ENCODE measurements at regions not wholly inside any gene's neighbourhood (a gene's known extent, or its start where the extent isn't known, plus 50 kb on each side); places are given as distances from the start of the nearest gene placed in this dataset.

- no peak for DNase-seq (ENCODE audit: low read depth in 4 of 4, low spot score in 3 of 4)
Observed at GRCh38 chr20:50297498-50298376, 107.1 kb downstream of the CEBPB start.

- no peak for DNase-seq (ENCODE audit: low read depth in 4 of 4, low spot score in 3 of 4)
Observed at GRCh38 chr20:50298554-50299324, 108.1 kb downstream of the CEBPB start.

GRCh38 chr20:50299325-50299629 is 108.6 kb downstream of the CEBPB start:
- no peak for DNase-seq (ENCODE audit: low read depth in 4 of 4, low spot score in 3 of 4)

GRCh38 chr20:50301165-50301564 is 110.5 kb downstream of the CEBPB start:
- no peak for DNase-seq (ENCODE audit: low read depth in 4 of 4, low spot score in 3 of 4)

GRCh38 chr20:50301712-50302111 is 111.1 kb downstream of the CEBPB start:
- DNase-seq (ENCODE audit: low read depth in 4 of 4, low spot score in 3 of 4) = no peak

GRCh38 chr20:50302341-50303057 is 111.9 kb downstream of the CEBPB start:
- DNase-seq (ENCODE audit: low read depth in 4 of 4, low spot score in 3 of 4) = no peak

- no peak for DNase-seq (ENCODE audit: low read depth in 4 of 4, low spot score in 3 of 4)
Observed at GRCh38 chr20:50303573-50304500, 113.2 kb downstream of the CEBPB start.

GRCh38 chr20:50304501-50304856 is 113.8 kb downstream of the CEBPB start:
- peak in 1 of 4 donors; percentile 54 for DNase-seq (ENCODE audit: low read depth in 4 of 4, low spot score in 3 of 4)

- DNase-seq (ENCODE audit: low read depth in 4 of 4, low spot score in 3 of 4) = no peak
Observed at GRCh38 chr20:50304923-50305635, 114.4 kb downstream of the CEBPB start.

GRCh38 chr20:50305636-50306477 is 115.2 kb downstream of the CEBPB start:
- no peak for DNase-seq (ENCODE audit: low read depth in 4 of 4, low spot score in 3 of 4)

GRCh38 chr20:50306478-50307423 is 116.1 kb downstream of the CEBPB start:
- DNase-seq (ENCODE audit: low read depth in 4 of 4, low spot score in 3 of 4) = no peak

GRCh38 chr20:50308166-50308512 is 117.5 kb downstream of the CEBPB start:
- no peak for DNase-seq (ENCODE audit: low read depth in 4 of 4, low spot score in 3 of 4)

GRCh38 chr20:50308513-50309279 is 118.1 kb downstream of the CEBPB start:
- DNase-seq (ENCODE audit: low read depth in 4 of 4, low spot score in 3 of 4) = no peak

GRCh38 chr20:50309280-50309763 is 118.7 kb downstream of the CEBPB start:
- DNase-seq (ENCODE audit: low read depth in 4 of 4, low spot score in 3 of 4) = no peak

- DNase-seq (ENCODE audit: low read depth in 4 of 4, low spot score in 3 of 4) = no peak
Observed at GRCh38 chr20:50309764-50310672, 119.4 kb downstream of the CEBPB start.

GRCh38 chr20:50310673-50311051 is 120.0 kb downstream of the CEBPB start:
- no peak for DNase-seq (ENCODE audit: low read depth in 4 of 4, low spot score in 3 of 4)

Data from right renal pelvis (tissue), 4 donors.